Medulla oblongata (tissue), 1 donor: ENCODE measurements at regions not wholly inside any gene's neighbourhood (a gene's known extent, or its start where the extent isn't known, plus 50 kb on each side); places are given as distances from the start of the nearest gene placed in this dataset.
"Not testable (repeated sequence)": the region's sequence is repeated elsewhere in the genome, so short reads cannot be mapped to it uniquely, and the experiment has no call there.

Source experiments
- DNase-seq: peaks from one replicate; pipeline ENCODE4 v3.0.0-alpha.2; 2015; ENCODE audit errors: extremely low spot score

GRCh38 chr21:36591326-36591970, 107.5 kb upstream of the SIM2 start:
- no peak for DNase-seq

DNA sequence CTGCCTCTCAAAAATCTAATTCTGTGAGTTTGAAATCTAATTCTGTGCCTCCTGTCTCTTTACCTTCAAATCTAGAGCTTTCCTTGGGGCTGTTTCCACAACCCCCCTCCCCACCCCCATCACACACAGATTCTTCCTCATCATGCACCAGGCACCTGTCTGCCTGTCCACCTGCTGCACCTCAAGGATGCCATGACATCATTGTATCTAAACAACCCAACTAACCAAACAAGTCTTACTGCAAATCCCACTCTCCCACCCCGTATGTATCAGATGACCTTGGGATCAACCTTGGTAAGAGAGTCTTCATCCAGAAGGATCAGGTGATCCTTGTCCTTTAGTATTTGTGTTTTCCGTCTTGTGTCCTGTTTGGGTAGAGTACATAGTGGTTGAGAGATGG, 102.7 kb upstream of the SIM2 start:
- no peak for DNase-seq

DNA sequence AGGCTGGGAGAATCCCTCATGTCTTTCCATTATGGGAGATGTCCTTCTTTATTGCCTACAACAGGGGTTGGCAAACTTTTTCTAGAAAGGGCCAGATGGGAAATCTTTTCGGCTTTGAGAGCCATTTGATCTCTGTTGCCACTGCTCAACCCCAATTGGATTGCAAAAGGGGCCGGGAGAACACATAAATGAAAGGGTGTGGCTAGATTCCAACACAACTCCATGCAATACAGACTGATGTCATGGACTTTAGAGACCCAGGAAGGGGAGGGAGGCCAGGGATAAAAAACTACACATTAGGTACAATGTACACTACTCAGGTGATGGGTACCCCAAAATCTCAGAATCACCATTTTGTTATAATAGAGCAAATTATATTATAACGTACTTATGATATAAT, 97.6 kb upstream of the SIM2 start:
- DNase-seq = no peak

GRCh38 chr21:36602735-36603134, 96.2 kb upstream of the SIM2 start:
- DNase-seq = no peak

DNA sequence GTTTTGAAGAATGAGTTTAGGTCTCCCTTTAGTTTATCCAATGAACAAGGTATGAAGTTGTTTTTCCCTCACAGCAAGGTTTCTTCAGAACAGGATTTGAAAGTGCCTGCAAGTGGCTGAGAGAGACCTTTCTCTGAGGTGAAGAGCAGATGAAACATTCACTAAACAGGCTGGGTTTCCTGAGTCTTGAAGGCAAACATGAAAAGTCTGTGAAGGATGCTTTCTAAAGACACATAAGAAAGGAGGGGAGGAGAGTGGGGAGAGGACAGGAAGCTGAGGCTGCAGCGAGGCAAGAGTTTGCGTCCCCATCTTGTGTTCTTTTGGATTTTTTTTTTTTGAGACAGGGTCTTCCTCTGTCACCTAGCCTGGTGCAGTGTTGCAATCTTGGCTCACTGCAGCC, 95.7 kb upstream of the SIM2 start:
- DNase-seq = no peak

GRCh38 chr21:36605426-36605825, 93.5 kb upstream of the SIM2 start:
- no peak for DNase-seq

GRCh38 chr21:36606287-36606982, 92.5 kb upstream of the SIM2 start:
- no peak for DNase-seq

- DNase-seq = no peak
Measured at GRCh38 chr21:36606983-36607325, 92.0 kb upstream of the SIM2 start.

DNA sequence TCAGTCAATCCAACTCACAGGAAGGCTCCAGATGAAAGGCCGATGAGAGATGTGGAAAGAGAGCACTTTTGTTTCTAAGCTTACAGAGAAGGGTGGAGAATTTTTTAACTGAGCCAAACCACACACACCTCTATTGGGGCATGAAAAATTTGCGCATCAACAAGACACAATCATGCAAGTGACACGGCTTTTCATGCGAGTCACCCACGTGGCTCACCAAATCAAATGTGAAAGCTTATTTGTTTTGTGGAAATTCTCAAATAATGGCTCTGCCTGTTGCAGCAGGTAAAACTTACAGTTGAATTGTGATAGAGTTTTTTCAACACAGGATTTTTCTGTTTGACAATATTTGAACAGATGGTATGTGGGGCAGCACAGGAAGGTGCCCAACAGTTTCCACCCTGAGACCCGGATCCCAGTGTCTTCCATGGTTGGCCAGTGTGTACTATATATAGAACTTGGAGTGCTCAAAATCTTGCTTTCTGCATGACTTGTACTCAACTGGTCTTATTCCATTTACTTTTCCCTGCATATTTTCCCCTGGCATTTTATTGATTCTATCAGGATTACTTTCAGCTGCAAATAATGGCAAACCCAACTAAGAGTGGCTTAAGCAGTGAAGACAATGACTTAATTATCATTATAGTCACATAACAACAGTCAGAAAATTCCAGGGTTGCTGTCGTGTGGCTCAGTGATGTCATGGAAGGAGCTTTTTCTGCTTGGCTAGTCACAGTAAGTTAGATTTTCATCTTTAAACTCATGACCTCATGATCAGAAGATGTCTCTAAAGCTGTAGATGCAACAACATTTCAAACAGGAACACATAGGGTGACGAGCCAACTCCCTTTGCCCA, 90.6 kb upstream of the SIM2 start:
- DNase-seq = no peak

DNA sequence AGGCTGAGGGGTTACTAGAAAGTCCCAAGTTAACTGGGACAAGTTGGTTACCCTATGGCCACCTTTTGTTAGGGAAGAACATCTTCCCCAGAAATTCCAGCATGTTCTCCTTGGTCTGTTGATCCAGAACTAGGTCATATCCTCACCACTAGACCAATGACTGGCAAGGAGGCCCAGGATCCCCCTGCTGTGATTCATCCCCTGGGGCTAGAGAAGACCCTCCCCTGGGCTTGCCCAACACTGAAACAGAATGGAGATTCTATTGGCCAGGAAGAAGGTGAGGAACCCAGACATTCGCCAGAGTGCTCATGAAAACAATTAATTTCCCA, 90.1 kb upstream of the SIM2 start:
- no peak for DNase-seq

GRCh38 chr21:36609654-36610053, 89.3 kb upstream of the SIM2 start:
- DNase-seq = no peak

GRCh38 chr21:36610201-36610600, 88.7 kb upstream of the SIM2 start:
- DNase-seq = no peak

DNA sequence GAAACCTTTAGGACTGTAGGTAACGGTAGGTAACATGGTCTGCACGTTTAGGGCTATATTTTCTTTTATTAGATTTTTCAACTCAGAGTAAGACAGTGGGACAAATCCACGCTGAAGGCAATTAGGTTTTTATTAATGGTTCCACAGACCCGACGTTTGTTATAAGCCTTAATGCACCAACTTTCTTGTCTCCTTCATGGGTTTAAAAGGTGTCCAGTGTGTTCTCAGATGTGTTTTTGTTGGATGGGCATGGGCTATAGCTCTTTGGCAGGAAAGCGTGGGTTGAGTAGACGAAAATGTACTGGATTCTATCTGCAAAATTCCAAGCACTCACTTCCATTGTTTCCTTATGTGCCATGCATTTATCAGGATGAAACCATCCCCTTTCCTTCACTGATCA, 88.0 kb upstream of the SIM2 start:
- no peak for DNase-seq

DNA sequence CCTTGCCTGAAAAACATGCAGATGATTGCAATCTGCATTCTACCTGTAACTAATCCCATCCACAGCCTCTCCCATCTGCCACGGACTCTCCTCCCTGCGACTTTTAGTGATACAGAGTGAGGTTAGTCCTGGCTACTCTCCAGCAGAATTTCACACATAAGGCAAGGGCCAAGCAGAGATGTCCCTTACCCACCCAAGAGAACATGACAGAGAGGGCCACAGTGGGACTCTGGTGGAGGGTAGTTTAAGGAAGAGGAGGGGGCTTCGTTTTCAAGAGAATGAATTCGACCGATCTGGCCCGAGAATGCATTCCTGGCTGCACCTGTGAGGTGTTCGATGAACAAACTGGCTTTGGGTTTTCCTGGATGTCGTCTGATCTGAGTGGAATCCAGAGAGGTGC, 87.5 kb upstream of the SIM2 start:
- DNase-seq = no peak

DNA sequence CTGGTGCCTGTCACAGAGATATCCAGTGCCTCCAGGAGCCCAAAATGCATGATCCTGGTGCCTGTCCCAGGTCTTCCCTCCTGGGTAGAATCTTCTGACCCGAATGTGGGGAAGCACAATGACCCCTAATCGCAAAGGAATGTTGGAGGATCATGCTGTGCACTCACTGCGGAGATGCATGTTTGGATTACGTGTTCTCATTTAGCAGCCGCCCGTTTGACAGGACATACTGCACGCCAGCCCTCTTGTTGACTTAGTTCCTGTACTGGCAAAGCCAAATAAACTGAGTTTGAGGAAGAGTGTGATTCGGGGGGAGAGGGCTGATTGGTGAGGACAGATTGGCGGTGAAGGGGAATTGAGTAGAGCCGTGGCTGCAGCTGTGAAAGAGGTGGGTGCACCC, 85.9 kb upstream of the SIM2 start:
- no peak for DNase-seq

DNA sequence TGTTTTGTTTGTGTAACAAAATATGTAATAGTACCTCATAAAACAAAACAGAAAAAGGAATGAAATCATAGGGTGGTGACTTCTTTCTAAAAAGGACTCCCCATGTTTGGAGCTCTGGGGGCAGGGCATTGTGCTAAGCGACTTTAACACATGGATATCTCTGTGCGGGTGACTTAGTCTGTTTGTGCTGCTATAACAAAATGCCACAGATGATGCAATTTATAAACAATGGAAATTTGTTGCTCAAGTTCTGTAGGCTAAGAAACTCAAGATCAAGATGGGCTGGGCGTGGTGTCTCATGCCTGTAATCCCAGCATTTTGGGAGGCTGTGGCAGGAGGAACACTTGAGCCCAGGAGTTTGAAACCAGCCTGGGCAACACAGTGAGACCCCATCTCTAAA, 85.4 kb upstream of the SIM2 start:
- no peak for DNase-seq

DNA sequence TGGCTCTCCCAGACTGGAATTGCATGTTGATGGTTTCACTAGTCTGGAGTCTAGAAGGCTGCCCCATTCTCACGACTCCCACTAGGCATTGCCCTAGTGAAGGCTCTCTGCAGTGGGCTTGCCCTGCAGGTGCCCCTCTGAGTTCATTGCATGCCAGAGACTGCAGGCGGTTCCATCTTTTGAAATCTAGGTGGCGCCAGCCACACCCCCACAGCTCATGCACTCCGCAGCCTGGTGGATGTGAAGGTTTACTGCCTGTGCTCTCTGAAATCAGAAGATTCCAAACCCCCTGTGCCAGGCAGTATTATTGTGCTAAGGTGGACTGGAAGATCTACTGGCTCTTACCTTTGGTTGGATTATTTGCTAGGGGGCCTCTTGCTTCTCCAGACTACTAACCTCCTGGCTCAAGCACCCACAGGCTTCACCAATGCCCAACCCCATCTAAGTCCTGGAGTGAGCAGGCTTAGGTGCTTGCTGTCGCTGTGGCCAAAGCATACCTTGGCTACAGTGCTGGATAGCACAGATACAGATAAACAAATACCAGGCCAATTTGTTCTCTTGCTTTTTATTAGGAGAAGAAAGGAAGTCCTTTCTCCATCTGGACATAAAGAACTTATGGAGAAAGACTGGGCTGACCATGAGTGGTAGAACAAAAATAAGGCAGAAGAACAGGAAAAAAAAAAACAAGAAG, 83.5 kb upstream of the SIM2 start:
- DNase-seq = no peak

GRCh38 chr21:36616773-36617172, 82.1 kb upstream of the SIM2 start:
- DNase-seq = not testable (repeated sequence)

DNA sequence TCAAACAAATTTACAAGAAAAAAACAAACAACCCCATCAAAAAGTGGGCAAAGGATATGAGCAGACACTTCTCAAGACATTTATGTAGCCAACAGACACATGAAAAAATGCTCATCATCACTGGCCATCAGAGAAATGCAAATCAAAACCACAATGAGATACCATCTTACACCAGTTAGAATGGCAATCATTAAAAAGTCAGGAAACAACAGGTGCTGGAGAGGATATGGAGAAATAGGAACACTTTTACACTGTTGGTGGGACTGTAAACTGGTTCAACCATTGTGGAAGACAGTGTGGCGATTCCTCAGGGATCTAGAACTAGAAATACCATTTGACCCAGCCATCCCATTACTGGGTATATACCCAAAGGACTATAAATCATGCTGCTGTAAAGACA, 77.1 kb upstream of the SIM2 start:
- not testable (repeated sequence) for DNase-seq

GRCh38 chr21:36624105-36624504, 74.8 kb upstream of the SIM2 start:
- no peak for DNase-seq

- DNase-seq = no peak
Measured at GRCh38 chr21:36626791-36627190, 72.1 kb upstream of the SIM2 start.

DNA sequence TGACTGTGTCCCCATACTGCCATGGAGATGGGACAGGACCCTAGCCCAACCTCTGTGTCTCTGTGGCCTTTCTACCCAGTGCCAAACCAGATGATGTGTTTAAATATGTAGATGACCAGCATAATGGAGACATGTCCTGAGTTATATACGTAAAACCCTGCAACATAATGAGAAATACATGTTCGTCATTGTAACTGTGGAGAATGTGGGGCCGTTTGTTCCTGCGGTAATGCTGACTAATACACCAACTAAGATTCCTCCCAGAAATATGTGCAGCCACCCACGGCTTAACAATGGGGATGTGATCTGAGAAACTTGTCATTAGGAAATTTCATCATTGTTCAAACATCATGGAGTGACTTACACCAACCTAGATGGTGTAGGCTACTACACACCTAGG, 71.7 kb upstream of the SIM2 start:
- no peak for DNase-seq

DNA sequence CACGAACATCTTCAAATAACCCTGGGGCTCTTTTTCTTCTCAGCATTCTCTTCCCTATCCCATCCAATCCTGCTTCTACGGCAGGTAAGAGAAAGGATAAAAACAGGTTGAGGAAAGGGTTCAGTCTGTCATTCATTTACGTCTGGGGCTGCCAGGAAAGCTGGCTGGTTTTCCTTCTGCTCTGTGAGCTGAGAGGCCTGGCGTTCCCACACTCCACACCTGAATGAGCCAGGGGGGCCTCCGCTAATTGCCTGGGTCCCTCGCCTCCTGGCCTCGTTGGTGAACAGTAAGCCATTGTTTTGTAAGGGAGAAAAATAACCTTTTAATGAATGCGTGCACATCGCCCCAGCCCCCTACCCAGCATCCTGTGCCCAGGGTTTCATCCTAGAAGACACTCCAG, 70.8 kb upstream of the SIM2 start:
- no peak for DNase-seq
